DND-41 (cell line): ENCODE measurements at regions not wholly inside any gene's neighbourhood (a gene's known extent, or its start where the extent isn't known, plus 50 kb on each side); places are given as distances from the start of the nearest gene placed in this dataset.

ENCODE experiments used
- ATAC-seq: fragments of 200-7000 bp; cut with Tn5 transposase; 3 replicates; pipeline ENCODE4 v1.9.1; 2021; ENCODE audit warnings: low read depth; ENCODE audit not compliant: insufficient read depth
- DNase-seq: peaks from one replicate; pipeline ENCODE4 v3.0.0-alpha.2; 2020
- H2AFZ ChIP-seq: 2 replicates; pipeline ENCODE4 v1.6.0; 2012; ENCODE audit warnings: low read depth, low read length
- H3K27ac ChIP-seq: 2 replicates; pipeline ENCODE4 v1.5.1; 2012; ENCODE audit warnings: low read length, inconsistent platforms
- H3K27me3 ChIP-seq: fragments of 200-600 bp; sonication (generic); 2 replicates; pipeline ENCODE4 v1.6.0; 2012; ENCODE audit warnings: low read length, mild to moderate bottlenecking, inconsistent platforms; ENCODE audit not compliant: insufficient read depth, poor library complexity
- H3K36me3 ChIP-seq: 2 replicates; pipeline ENCODE4 v1.5.1; 2012; ENCODE audit warnings: low read length, inconsistent platforms; ENCODE audit not compliant: insufficient read depth
- H3K4me1 ChIP-seq: 2 replicates; pipeline ENCODE4 v1.5.1; 2012; ENCODE audit warnings: mild to moderate bottlenecking, low read length; ENCODE audit not compliant: insufficient read depth
- H3K4me2 ChIP-seq: 2 replicates; pipeline ENCODE4 v1.6.0; 2012; ENCODE audit warnings: mild to moderate bottlenecking, moderate library complexity, low read length, inconsistent platforms; ENCODE audit not compliant: insufficient read depth
- H3K4me3 ChIP-seq, 2 experiments: fragments of 200-600 bp in 1 of 2; shearing (Covaris generic) in 1 of 2; 2 replicates each; pipeline ENCODE4 v1.5.1; 2012 to 2016; ENCODE audit warnings: inconsistent platforms in 2 of 2, low read length in 2 of 2, mild to moderate bottlenecking in 2 of 2, low read depth in 1 of 2, moderate library complexity in 1 of 2
- H3K79me2 ChIP-seq: 2 replicates; pipeline ENCODE4 v1.6.0; 2012; ENCODE audit warnings: low read length, inconsistent platforms; ENCODE audit not compliant: insufficient read depth
- H3K9ac ChIP-seq: 2 replicates; pipeline ENCODE4 v1.6.0; 2012; ENCODE audit warnings: low read depth, mild to moderate bottlenecking, inconsistent platforms, low read length, moderate library complexity
- H3K9me3 ChIP-seq: 2 replicates; pipeline ENCODE4 v1.5.1; 2012; ENCODE audit warnings: low read length, moderate library complexity, mild to moderate bottlenecking, inconsistent platforms; ENCODE audit not compliant: insufficient read depth, severe bottlenecking
- H4K20me1 ChIP-seq: 2 replicates; pipeline ENCODE4 v1.6.0; 2012; ENCODE audit warnings: low read length; ENCODE audit not compliant: insufficient read depth
- EZH2 ChIP-seq: IDR thresholded peaks from 3 replicates; pipeline ENCODE4 v1.6.1; 2012; ENCODE audit warnings: borderline replicate concordance, low read depth, mild to moderate bottlenecking, moderate library complexity, low read length, inconsistent platforms; ENCODE audit not compliant: severe bottlenecking
- TF ChIP-seq, protein P1 (sequence below): IDR thresholded peaks from 2 replicates; pipeline ENCODE4 v1.5.1; 2012; ENCODE audit warnings: borderline replicate concordance, low read length, moderate library complexity, mild to moderate bottlenecking; ENCODE audit not compliant: poor library complexity, severe bottlenecking; ENCODE audit errors: extremely low read depth

DNA sequence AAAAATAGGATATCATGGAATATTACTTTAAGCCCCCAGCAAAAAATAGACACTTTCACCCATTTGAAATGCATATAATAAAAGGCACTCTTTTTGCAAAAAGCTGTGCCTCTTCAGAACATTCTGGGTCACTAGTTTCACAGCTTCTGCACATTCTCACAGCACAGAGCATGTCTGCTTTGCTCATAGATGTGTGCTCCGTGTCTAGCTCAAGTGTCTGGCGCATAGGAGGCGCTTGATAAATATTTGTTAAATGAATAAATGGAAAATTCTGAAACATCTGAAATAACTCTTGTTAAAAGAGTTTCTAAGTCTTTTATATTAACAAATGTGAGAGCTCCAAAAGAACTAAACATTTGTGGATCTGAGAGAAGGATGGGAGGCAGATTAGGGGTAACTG is 275.2 kb downstream of the PTTG2 start:
- ATAC-seq, result no peak
- Histone ChIP-seq H3K9me3 (no peaks in the 10 kb centered on the region), H3K36me3 (no peaks in the 10 kb centered on the region), H3K27me3 (no peaks in the 10 kb centered on the region), H3K79me2 (no peaks in the 10 kb centered on the region), H3K9ac (no peak overlapping the region), H3K4me2 (no peak overlapping the region), H3K4me3 (no peak overlapping the region), H4K20me1 (no peaks in the 10 kb centered on the region), H3K4me1 (no peaks in the 10 kb centered on the region), H2AFZ (no peak overlapping the region), H3K27ac (no peak overlapping the region)
- TF ChIP-seq, protein P1, sequence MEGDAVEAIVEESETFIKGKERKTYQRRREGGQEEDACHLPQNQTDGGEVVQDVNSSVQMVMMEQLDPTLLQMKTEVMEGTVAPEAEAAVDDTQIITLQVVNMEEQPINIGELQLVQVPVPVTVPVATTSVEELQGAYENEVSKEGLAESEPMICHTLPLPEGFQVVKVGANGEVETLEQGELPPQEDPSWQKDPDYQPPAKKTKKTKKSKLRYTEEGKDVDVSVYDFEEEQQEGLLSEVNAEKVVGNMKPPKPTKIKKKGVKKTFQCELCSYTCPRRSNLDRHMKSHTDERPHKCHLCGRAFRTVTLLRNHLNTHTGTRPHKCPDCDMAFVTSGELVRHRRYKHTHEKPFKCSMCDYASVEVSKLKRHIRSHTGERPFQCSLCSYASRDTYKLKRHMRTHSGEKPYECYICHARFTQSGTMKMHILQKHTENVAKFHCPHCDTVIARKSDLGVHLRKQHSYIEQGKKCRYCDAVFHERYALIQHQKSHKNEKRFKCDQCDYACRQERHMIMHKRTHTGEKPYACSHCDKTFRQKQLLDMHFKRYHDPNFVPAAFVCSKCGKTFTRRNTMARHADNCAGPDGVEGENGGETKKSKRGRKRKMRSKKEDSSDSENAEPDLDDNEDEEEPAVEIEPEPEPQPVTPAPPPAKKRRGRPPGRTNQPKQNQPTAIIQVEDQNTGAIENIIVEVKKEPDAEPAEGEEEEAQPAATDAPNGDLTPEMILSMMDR, result no peak
- TF ChIP-seq EZH2, result no peak
- no peak for DNase-seq

DNA sequence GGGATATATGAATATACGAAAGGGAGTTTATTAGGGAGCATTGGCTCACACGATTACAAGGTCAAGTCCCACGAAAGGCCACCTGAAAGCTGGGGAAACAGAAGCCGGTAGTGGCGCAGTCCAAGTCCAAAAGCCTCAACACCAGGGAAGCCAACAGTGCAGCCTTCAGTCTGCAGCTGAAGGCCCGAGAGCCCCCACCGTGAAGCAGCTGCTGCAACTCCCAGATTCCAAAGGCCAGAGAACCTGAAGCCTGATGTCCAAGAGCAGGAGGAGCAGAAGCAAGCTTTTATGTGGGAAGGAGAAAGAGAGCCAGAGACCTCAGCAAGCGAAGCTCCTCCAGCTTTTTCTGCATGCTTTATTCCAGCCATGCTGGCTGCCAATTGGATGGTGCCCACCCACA is 275.8 kb downstream of the PTTG2 start:
- DNase-seq (no peak), ATAC-seq (no peak)
- Histone ChIP-seq H3K27me3 (no peaks in the 10 kb centered on the region), H3K9ac (no peak overlapping the region), H3K4me3 (no peak overlapping the region), H3K36me3 (no peaks in the 10 kb centered on the region), H3K79me2 (no peaks in the 10 kb centered on the region), H3K9me3 (no peaks in the 10 kb centered on the region), H3K4me1 (no peaks in the 10 kb centered on the region), H3K4me2 (no peak overlapping the region), H4K20me1 (no peaks in the 10 kb centered on the region), H2AFZ (no peak overlapping the region), H3K27ac (no peak overlapping the region)
- no peak for TF ChIP-seq EZH2
- TF ChIP-seq, protein P1, result no peak

DNA sequence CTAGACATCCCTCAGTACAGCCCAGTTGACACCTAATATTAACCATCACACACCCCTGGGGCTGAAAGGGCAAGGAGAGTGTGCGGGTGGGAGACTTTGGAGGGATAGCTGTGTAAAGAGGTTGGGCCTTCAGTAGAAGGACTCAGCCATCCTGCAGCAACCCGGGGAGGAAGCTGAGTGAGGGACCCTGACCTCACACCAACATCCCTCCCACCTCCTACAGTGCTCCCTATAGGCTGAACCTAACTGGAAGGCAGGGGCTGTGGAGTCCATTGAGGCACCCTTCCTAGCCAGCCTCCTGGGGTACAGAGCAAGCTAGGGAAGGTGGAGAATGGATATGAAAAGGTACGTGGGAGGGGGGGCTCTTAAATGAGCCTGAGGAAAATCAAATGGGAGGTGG is 276.3 kb downstream of the PTTG2 start:
- H3K4me2 ChIP-seq, result no peak overlapping the region
- H3K4me1 ChIP-seq, result no peaks in the 10 kb centered on the region
- H2AFZ ChIP-seq, result no peak overlapping the region
- ATAC-seq (no peak), DNase-seq (no peak)
- H3K27me3 ChIP-seq, result no peaks in the 10 kb centered on the region
- no peak overlapping the region for H3K4me3 ChIP-seq
- no peak for TF ChIP-seq EZH2
- H3K79me2 ChIP-seq, result no peaks in the 10 kb centered on the region
- no peak overlapping the region for H3K27ac ChIP-seq
- no peaks in the 10 kb centered on the region for H3K9me3 ChIP-seq
- no peak overlapping the region for H3K9ac ChIP-seq
- no peaks in the 10 kb centered on the region for H4K20me1 ChIP-seq
- no peaks in the 10 kb centered on the region for H3K36me3 ChIP-seq

DNA sequence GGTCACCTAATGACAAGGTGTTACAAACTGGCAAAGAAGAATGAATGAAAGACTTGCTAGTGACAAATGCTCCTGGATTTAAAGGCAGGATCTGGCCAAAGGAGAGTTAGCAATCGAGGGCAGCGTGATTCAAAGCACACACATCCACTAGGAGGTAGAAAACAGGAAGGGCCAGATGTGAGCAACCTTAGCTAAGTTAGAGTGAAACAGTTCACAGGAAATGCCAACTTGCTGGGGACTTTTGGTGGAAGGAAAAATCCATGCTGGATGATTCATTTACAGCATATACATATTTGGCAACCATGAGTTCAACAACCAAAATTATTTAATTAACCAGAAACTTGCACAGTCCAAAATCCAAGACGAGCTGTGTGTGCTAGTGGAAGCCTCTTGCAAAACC is 276.9 kb downstream of the PTTG2 start:
- Histone ChIP-seq H3K4me3 (no peak overlapping the region), H3K4me1 (no peaks in the 10 kb centered on the region), H3K9ac (no peak overlapping the region), H3K27me3 (no peaks in the 10 kb centered on the region), H4K20me1 (no peaks in the 10 kb centered on the region), H3K36me3 (no peaks in the 10 kb centered on the region), H3K9me3 (no peaks in the 10 kb centered on the region), H3K79me2 (no peaks in the 10 kb centered on the region), H3K4me2 (no peak overlapping the region), H3K27ac (no peak overlapping the region), H2AFZ (no peak overlapping the region)
- TF ChIP-seq, protein P1, result no peak
- no peak for TF ChIP-seq EZH2
- no peak for ATAC-seq
- DNase-seq, result no peak
